GM23338 (cell line): ENCODE measurements at regions not wholly inside any gene's neighbourhood (a gene's known extent, or its start where the extent isn't known, plus 50 kb on each side); places are given as distances from the start of the nearest gene placed in this dataset.

Source experiments
- CREB1 ChIP-seq: fragments of 250-450 bp; sonication (Bioruptor Pico); IDR thresholded peaks from 2 replicates; pipeline ENCODE4 v1.5.0; 2020; ENCODE audit warnings: low read depth, mild to moderate bottlenecking, moderate library complexity
- CTCF ChIP-seq, 2 experiments: fragments of 200-600 bp in 1 of 2; sonication (generic) in 1 of 2; conservative IDR thresholded peaks; 2 replicates each; pipeline versions ENCODE4 v1.5.1 to v1.6.1; 2016 to 2017; ENCODE audit warnings: antibody characterized with exemption in 2 of 2, low read depth in 2 of 2, mild to moderate bottlenecking in 2 of 2, moderate library complexity in 1 of 2
- EZH2 ChIP-seq: fragments of 200-600 bp; sonication (generic); IDR thresholded peaks from one replicate; pipeline ENCODE4 v1.8.0; 2017; ENCODE audit warnings: antibody characterized with exemption, mild to moderate bottlenecking, low read depth; ENCODE audit not compliant: unreplicated experiment
- EZH2phosphoT487 ChIP-seq: fragments of 200-600 bp; sonication (generic); IDR thresholded peaks from one replicate; pipeline ENCODE4 v1.8.1; 2018; ENCODE audit warnings: antibody characterized with exemption; ENCODE audit not compliant: unreplicated experiment
- POLR2AphosphoS5 ChIP-seq: IDR thresholded peaks from 2 replicates; pipeline ENCODE4 v1.6.1; 2016; ENCODE audit warnings: antibody characterized with exemption, low read depth
- ZNF114 ChIP-seq: fragments of 250-450 bp; sonication (Bioruptor Pico); IDR thresholded peaks from 2 replicates; pipeline ENCODE4 v1.5.0; 2020; ENCODE audit warnings: mild to moderate bottlenecking, moderate library complexity

GRCh38 chr2:105464325-105464724 lies 65.5 kb upstream of the FHL2 start:
- TF ChIP-seq EZH2phosphoT487, result no peak
- no peak for TF ChIP-seq CTCF (conservative IDR thresholded peaks at IDR 0.05; ENCODE audit: low read depth in 2 of 2)
- TF ChIP-seq EZH2, result no peak
- TF ChIP-seq CREB1 (CRISPR knock-in tag), result no peak
- TF ChIP-seq POLR2AphosphoS5, result no peak
- TF ChIP-seq ZNF114 (CRISPR knock-in tag), result no peak
